HG03066 (cell line): ENCODE measurements at regions not wholly inside any gene's neighbourhood (a gene's known extent, or its start where the extent isn't known, plus 50 kb on each side); places are given as distances from the start of the nearest gene placed in this dataset.

Source experiments
- ATAC-seq: cut with Tn5 transposase; IDR thresholded peaks from one replicate; pipeline ENCODE4 v1.9.1; 2021; ENCODE audit warnings: low read depth; ENCODE audit not compliant: unreplicated experiment

DNA sequence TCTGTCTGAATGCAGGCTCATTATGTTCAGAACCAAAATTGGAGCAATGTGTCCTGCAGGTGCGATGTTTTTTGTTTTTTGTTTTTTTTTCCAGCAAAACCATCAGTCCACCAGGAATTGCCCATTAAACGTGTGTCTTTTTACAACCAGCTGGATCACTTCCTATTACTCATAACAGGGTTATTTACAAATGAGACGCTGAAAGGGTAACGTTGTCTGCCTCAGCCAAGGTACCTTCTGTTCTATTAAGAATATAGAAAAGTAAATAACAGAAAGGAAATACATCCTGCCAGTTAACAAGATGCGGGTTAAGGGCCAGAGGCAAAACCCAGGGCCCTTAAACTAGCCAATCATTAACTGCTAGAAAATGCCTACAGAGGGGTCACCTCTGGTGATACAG, 590.4 kb downstream of the TBC1D4 start:
- no peak for ATAC-seq

DNA sequence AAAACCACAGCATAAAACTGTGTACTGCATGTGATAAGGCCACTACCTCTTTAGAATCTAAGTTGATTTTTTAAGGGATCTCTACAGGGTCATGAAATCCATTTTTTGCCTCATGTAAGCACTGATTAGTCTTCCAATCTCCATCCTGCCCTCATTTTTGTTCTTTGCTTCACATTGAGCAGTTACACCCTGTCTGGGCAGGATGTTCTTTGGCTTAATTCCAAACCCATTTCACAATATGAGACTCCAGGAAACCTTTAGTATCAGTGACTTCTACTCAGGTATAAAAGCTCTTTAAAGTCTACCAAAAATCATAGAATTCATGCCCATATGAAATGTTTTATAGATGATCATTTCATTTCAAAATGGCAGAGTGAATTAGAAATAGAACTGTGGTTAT, 592.6 kb downstream of the TBC1D4 start:
- no peak for ATAC-seq

DNA sequence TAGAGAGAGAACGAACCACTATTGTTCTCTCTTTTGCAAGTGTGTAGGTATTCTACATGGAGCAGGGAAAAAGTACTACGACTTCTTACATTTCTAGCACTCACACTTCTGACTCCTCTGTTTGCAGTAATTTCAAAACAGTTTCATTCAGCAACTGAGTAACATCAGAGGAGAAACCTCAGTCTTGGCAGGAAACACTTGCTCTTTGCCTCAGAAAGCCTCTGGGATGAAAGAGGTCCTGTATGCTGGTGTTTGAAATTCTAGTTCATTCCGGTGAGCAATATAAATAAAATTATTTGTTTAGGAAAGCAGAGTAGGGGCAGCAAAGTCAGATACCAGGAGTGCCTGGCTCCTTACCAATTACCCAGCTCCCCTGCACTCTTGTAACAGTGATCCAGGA, 595.5 kb downstream of the TBC1D4 start:
- ATAC-seq: no peak

- no peak for ATAC-seq
Measured at GRCh38 chr13:74883834-74884233, 598.1 kb downstream of the TBC1D4 start.

- ATAC-seq: no peak
Measured at GRCh38 chr13:74871369-74872070, 610.4 kb downstream of the TBC1D4 start.

- ATAC-seq: no peak
Measured at GRCh38 chr13:74870865-74871264, 611.1 kb downstream of the TBC1D4 start.

DNA sequence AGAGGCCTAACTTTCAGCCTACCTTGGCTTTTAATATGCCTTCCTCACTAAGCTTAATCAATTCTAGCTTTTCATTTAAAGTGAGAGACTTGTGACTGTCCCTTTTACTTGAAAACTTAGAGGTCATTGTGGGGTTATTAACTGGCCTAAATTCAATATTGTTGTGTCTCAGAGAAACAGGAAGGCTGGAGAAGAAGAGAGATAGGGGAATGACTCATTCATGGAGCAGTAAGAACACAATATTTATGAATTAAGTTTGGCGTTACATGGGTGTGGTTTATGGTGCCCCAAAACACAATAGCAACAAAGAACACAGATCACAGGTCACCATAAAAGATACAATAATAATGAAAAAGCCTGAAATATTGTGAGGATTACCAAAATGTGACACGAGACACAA, 612.1 kb downstream of the TBC1D4 start:
- ATAC-seq: no peak

DNA sequence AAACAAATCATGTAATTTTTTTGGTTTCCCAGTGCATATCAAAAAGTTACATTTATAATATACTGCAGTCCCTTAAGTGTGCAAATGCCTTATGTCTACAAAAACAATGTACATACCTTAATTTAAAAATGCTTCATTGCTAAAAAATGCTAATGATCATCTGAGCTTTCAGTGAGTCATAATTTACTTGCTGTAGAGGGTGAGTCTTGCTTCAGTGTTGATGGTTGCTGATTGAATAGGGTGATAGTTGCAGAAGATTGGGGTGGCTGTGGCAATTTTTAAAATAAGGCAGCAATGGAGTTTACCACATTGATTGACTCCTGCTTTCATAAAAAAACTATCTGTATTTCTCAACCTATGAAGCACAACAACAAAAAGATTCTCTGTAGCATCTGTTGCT, 613.9 kb downstream of the TBC1D4 start:
- no peak for ATAC-seq

- no peak for ATAC-seq
Measured at GRCh38 chr13:74867460-74867859, 614.5 kb downstream of the TBC1D4 start.

GRCh38 chr13:74866101-74866500, 615.9 kb downstream of the TBC1D4 start:
- no peak for ATAC-seq

- ATAC-seq: no peak
Measured at GRCh38 chr13:74865656-74866055, 616.3 kb downstream of the TBC1D4 start.

DNA sequence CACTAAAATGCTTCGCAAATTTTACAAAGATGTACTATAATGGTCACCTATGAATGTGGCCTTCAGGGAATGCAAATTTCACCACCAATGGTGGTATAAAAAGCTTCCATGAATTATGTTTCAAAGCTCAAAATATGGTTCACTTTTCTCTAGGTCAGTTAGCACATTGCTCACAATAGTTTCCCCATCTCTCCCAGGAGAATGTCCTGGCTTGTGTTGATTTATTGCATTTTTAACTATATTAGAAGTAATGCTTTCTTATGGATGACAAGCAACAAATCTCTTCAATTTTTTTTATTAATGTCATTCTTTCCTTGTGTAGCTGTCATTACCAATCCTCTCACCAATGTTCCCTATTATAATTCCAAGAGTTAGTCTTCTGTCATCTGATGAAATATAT, 621.2 kb downstream of the TBC1D4 start:
- no peak for ATAC-seq

DNA sequence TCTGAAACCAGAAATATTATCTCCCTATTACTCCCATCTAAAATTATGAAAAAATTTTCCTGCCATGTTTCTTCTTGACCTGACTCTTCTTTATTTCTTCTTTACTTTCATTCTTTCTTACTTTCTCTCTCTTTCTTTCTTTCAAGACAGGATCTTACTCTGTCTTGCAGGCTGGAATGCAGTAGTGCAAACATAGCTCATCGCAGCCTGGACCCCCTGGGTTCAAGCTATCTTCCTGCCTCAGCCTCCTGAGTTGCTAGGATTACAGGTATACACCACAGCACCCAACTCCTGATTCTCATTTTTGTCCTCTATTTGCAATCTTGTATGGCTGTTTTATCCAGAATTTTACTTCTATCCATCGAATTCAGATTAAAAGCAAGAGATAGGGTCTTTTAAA, 631.1 kb downstream of the TBC1D4 start:
- no peak for ATAC-seq

DNA sequence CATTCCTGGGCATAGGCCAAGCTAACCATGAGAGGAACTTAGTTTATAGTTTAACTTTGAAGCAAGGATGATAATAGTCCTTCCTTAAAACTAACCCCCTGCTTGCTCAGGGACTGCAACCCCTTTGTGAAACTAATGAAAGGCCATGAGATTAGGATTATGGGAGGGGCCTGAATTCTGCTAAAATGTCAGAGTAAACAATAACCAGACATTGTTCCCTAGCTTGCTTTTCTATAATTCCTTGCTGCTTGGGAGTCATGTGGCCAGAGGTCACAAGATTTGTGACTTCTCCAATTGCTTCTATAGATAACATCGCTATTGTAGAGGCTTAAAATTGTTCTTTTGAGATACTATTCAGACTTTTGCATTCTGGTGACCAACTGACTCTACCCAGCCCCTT, 634.0 kb downstream of the TBC1D4 start:
- no peak for ATAC-seq

- no peak for ATAC-seq
Measured at GRCh38 chr13:74845806-74846205, 636.2 kb downstream of the TBC1D4 start.

GRCh38 chr13:74841651-74842050, 640.3 kb downstream of the TBC1D4 start:
- no peak for ATAC-seq

DNA sequence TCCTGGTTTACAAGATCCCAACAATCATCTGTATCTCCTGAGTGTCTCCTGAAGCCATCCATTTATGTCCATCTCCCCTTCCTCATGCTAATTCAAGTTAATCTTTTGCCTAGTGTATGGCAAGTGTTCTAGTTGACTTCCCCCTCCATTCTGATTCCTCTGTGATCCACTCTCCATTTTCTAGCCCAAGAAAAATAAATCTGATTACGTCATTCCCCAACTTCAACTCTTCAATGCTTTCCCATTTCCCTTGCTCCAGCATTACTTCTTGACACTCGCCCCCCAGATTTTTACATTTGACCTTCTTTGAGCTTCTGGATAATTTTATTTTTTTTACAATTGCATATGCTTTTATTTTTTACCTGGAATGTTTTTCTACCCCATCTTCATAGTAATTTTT, 640.8 kb downstream of the TBC1D4 start:
- ATAC-seq: no peak

- no peak for ATAC-seq
Measured at GRCh38 chr13:74839656-74840055, 642.3 kb downstream of the TBC1D4 start.

GRCh38 chr13:74838096-74838495, 643.9 kb downstream of the TBC1D4 start:
- ATAC-seq: no peak

DNA sequence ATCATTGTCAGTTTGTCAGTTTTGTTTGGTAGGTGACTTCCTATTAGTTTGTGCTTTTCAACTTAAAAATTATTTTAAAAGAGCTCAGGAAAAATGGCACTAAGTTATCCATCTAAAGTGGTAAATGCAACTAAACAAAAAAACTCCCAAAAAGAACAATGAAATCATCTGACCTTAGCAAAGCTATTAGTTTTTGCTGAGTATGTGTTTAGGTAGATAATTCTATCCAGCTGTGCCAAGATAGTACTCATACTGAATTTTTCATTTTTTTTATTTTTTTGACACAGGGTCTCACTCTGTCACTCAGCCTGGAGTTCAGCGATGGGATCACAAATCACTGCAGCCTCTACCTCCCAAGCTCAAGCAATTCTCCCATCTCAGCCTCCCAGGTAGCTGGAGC, 645.3 kb downstream of the TBC1D4 start:
- no peak for ATAC-seq

DNA sequence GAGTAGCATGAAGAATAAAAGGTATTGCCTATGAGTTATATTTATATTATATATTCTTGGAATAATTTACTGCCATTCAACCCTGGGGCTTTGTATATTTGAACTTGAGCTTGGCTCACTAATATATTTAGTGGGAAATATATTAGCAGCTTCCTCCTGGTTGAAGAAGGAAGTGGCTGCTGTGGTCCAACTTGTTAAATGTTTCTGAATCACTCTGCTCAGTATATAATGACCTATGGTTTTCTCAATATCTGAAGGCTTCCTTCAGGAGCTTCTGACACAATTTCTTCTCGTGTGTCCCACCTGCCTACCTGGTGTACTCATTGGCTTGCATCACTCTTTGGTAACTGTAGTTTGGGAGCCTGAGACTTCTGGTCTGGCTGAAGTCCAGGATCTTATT, 646.4 kb downstream of the TBC1D4 start:
- no peak for ATAC-seq

- ATAC-seq: no peak
Measured at GRCh38 chr13:74825938-74826246, 656.1 kb downstream of the TBC1D4 start.
